ENCODE measurements at regions not wholly inside any gene's neighbourhood (a gene's known extent, or its start where the extent isn't known, plus 50 kb on each side); places are given as distances from the start of the nearest gene placed in this dataset.

- TF ChIP-seq ZNF19 (tag by site-specific recombination; IDR thresholded peaks at IDR 0.05; ENCODE audit: low read depth) (no peak), ZNF692 (tag by site-specific recombination; IDR thresholded peaks at IDR 0.05) (no peak), SALL2 (tag by site-specific recombination; IDR thresholded peaks at IDR 0.05; ENCODE audit: borderline replicate concordance) (no peak)
These were observed 122.5 kb upstream of the KLF6 start (continued) for GRCh38 chr10:3907514-3907913.

GRCh38 chr10:3906511-3907111 lies 121.6 kb upstream of the KLF6 start:
- no peak for TF ChIP-seq ZSCAN16 (tag by site-specific recombination; IDR thresholded peaks at IDR 0.05)
- CTCF ChIA-PET: interaction anchor here (0.6 to 0.7 kb wide), 2 partner anchors 18 to 43 kb away, joined by 3 to 6 read pairs; no protein-coding TSS in a partner anchor
- H3K27ac ChIP-seq (ENCODE audit: extremely low read depth, low read depth, low read length): no peak overlapping the region
- no peaks in the 10 kb centered on the region for H3K36me3 ChIP-seq (ENCODE audit: control insufficient read depth in 2 of 2, insufficient read depth in 1 of 2, low read length in 2 of 2)
- POLR2A ChIA-PET: no interaction called here
- no peaks in the 10 kb centered on the region for H3K9me3 ChIP-seq (ENCODE audit: control insufficient read depth, insufficient read depth, low read depth, low read length)
- H3K4me1 ChIP-seq (ENCODE audit: control insufficient read depth, insufficient read depth, low read length): no peaks in the 10 kb centered on the region
- no peak overlapping the region for H3K4me3 ChIP-seq (ENCODE audit: low read depth, low read length)

GRCh38 chr10:3904419-3904960 lies 119.5 kb upstream of the KLF6 start:
- Histone ChIP-seq H3K36me3 (ENCODE audit: control insufficient read depth in 2 of 2, insufficient read depth in 1 of 2, low read length in 2 of 2) (no peaks in the 10 kb centered on the region), H3K27ac (ENCODE audit: extremely low read depth, low read depth, low read length) (no peak overlapping the region), H3K4me1 (ENCODE audit: control insufficient read depth, insufficient read depth, low read length) (no peaks in the 10 kb centered on the region), H3K9me3 (ENCODE audit: control insufficient read depth, insufficient read depth, low read depth, low read length) (no peaks in the 10 kb centered on the region), H3K4me3 (ENCODE audit: low read depth, low read length) (no peak overlapping the region)
- TF ChIP-seq ZBTB26 (tag by site-specific recombination; optimal IDR thresholded peaks at IDR 0.05): no peak
- TF ChIP-seq ZNF335 (tag by site-specific recombination; conservative IDR thresholded peaks at IDR 0.05): no peak
- TF ChIP-seq ATF2 (tag by site-specific recombination; IDR thresholded peaks at IDR 0.05; ENCODE audit: low read depth): no peak
- TF ChIP-seq ZNF248 (tag by site-specific recombination; IDR thresholded peaks at IDR 0.05): no peak
- ChIA-PET CTCF (no interaction called here), POLR2A (interaction anchor here (1.6 kb wide), 1 partner anchor 119 kb away, joined by 5 read pairs; the partner anchor contains the start of gene KLF6)

GRCh38 chr10:3902809-3903410 lies 117.9 kb upstream of the KLF6 start:
- POLR2A ChIA-PET: interaction anchor here (1.6 kb wide), 1 partner anchor 118 kb away, joined by 5 read pairs; the partner anchor contains the start of gene KLF6
- H3K27ac ChIP-seq (ENCODE audit: extremely low read depth, low read depth, low read length): no peak overlapping the region
- H3K9me3 ChIP-seq (ENCODE audit: control insufficient read depth, insufficient read depth, low read depth, low read length): no peaks in the 10 kb centered on the region
- no peak overlapping the region for H3K4me3 ChIP-seq (ENCODE audit: low read depth, low read length)
- no peaks in the 10 kb centered on the region for H3K36me3 ChIP-seq (ENCODE audit: control insufficient read depth in 2 of 2, insufficient read depth in 1 of 2, low read length in 2 of 2)
- H3K4me1 ChIP-seq (ENCODE audit: control insufficient read depth, insufficient read depth, low read length): no peaks in the 10 kb centered on the region
- CTCF ChIA-PET: no interaction called here
- TF ChIP-seq ZNF223 (tag by site-specific recombination; IDR thresholded peaks at IDR 0.05) (no peak), ZNF26 (tag by site-specific recombination; IDR thresholded peaks at IDR 0.05) (no peak), ZNF391 (tag by site-specific recombination; IDR thresholded peaks at IDR 0.05; ENCODE audit: borderline replicate concordance, low read depth) (no peak), ZNF518A (tag by site-specific recombination; conservative IDR thresholded peaks at IDR 0.05; ENCODE audit: low read depth) (no peak), SP2 (tag by site-specific recombination; IDR thresholded peaks at IDR 0.05) (no peak)
